BLaER1 treated with 17β-estradiol and CSF1 and Interleukin-3, amounts not matched to agents 10 nM and 100 nM (cell line): ENCODE measurements at regions not wholly inside any gene's neighbourhood (a gene's known extent, or its start where the extent isn't known, plus 50 kb on each side); places are given as distances from the start of the nearest gene placed in this dataset.

Experiments used
- H3K27ac ChIP-seq, 11 experiments: shearing (Covaris generic); formaldehyde crosslinking; 2 replicates each; pipeline ENCODE4 v1.8.1; 2022
- H3K27me3 ChIP-seq, 11 experiments: shearing (Covaris generic); formaldehyde crosslinking; 2 replicates each; pipeline ENCODE4 v1.8.1; 2022
- H3K36me3 ChIP-seq, 11 experiments: shearing (Covaris generic); formaldehyde crosslinking; 2 replicates each; pipeline ENCODE4 v1.8.1; 2022
- H3K4me1 ChIP-seq, 10 experiments: shearing (Covaris generic); formaldehyde crosslinking; 2 replicates each; pipeline ENCODE4 v1.8.1; 2022
- H3K4me2 ChIP-seq, 11 experiments: shearing (Covaris generic); formaldehyde crosslinking; 2 replicates each; pipeline ENCODE4 v1.8.1; 2022
- H3K4me3 ChIP-seq, 10 experiments: shearing (Covaris generic); formaldehyde crosslinking; 2 replicates each; pipeline ENCODE4 v1.8.1; 2022
- H3K9ac ChIP-seq, 11 experiments: shearing (Covaris generic); formaldehyde crosslinking; 2 replicates each; pipeline ENCODE4 v1.8.1; 2022
- H3K9me3 ChIP-seq, 11 experiments: shearing (Covaris generic); formaldehyde crosslinking; replicated peaks in 1 of 11; 2 replicates each; pipeline ENCODE4 v1.8.1; 2022
- H4K20me1 ChIP-seq, 11 experiments: shearing (Covaris generic); formaldehyde crosslinking; 2 replicates each; pipeline ENCODE4 v1.8.1; 2022
- Cebpa-rat ChIP-seq, 11 experiments: shearing (Covaris generic); IDR thresholded peaks; 2 replicates each; pipeline ENCODE4 v1.8.1; 2022

DNA sequence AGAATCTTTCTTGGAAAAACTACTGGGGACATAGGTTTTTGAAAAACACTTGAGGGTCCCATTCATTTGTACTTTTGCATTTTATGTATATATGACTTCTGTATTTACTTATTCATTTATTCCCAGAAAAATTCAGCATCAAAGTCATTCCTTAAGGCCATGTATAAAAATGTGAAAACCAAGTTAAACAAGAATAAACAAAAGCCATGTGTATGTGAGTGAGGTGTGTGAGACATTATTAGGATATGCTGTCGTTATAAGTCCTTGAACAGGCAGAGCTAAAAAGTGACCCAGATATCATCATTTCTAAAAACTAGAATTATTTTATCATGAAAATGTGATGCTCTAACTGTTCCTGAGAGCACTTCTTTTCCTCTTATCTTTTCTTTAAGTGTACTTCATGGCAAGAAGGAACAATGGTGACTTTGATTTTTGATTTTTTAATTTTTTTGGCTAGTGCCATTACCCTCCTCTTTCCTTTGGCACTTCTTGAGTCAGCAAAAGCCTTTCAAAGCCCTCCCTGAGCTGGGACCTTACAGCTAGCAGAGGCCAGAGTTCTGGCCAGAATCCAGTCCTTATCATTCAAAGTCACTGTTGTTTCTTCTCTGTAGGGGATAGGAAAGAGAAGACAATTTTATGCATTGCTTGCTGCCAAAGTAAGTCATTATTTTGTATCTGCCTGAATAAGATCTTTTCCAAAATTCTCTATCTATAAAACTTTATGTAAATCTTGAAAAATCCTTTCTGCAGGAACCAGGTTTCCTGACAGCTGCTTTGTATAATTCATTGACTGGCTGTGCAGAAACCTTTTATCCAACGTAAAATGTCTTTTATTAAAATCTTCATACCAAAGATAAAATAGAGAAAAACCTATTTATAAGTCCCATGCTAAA, 419.7 kb upstream of the PRICKLE1 start:
- no peaks in the 10 kb centered on the region for H3K36me3 ChIP-seq
- H3K4me3 ChIP-seq, result no peak overlapping the region
- no peak for TF ChIP-seq Cebpa-rat (IDR thresholded peaks at IDR 0.05)
- no peaks in the 10 kb centered on the region for H3K9me3 ChIP-seq
- H3K27ac ChIP-seq, result no peak overlapping the region
- no peaks in the 10 kb centered on the region for H4K20me1 ChIP-seq
- H3K9ac ChIP-seq, result no peak overlapping the region
- H3K27me3 ChIP-seq, result no peaks in the 10 kb centered on the region
- peaks cover 0 to 19% (median 0%) of the 10 kb centered on the region in 10 experiments; a peak in 4 of 20 replicates for H3K4me1 ChIP-seq
- no peak overlapping the region for H3K4me2 ChIP-seq

DNA sequence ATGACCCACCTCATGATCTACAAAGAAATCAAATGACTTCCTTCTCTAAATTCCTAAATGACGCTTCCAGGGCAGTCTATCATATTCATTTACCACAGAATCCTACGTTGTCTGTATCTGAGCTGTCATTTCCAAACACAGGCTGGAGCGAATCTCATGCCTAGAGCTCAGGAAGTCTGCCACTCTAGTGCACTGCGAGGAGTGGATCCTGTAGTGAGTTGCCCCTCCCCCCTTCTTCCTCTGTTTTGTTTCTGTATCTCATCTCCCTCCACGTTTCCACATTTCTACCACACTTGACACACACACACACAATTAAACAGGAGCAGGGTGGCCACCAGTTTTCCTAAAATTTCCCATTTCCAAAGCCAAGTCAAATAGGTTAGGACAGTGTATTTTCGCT, 415.4 kb upstream of the PRICKLE1 start:
- H3K27ac ChIP-seq, result no peak overlapping the region
- no peak for TF ChIP-seq Cebpa-rat (IDR thresholded peaks at IDR 0.05)
- H3K4me1 ChIP-seq, result no peaks in the 10 kb centered on the region
- H3K27me3 ChIP-seq, result no peaks in the 10 kb centered on the region
- no peaks in the 10 kb centered on the region for H4K20me1 ChIP-seq
- H3K9ac ChIP-seq, result no peak overlapping the region
- H3K4me2 ChIP-seq, result no peak overlapping the region
- no peaks in the 10 kb centered on the region for H3K9me3 ChIP-seq
- no peaks in the 10 kb centered on the region for H3K36me3 ChIP-seq
- H3K4me3 ChIP-seq, result no peak overlapping the region

DNA sequence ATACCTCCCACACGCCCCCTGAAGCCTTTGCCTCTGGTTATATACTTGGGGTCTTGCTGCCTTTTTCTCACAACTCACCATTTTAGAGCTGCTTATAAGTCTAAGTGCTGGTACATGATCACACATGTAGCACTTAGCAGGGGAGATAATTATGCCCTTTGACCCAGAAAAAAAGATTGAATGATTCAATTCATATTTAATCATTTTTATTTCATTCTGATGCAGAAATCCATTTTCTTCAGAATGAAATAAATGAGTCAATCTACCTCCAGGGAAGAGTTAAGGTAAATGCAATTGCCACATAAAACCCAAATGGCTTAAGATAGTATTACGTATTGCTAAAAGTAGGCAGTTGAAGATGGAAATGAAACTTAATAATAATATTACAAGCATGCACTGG, 414.6 kb upstream of the PRICKLE1 start:
- no peak overlapping the region for H3K27ac ChIP-seq
- H3K4me1 ChIP-seq, result no peaks in the 10 kb centered on the region
- H3K9me3 ChIP-seq, result no peaks in the 10 kb centered on the region
- no peaks in the 10 kb centered on the region for H4K20me1 ChIP-seq
- H3K4me2 ChIP-seq, result no peak overlapping the region
- H3K9ac ChIP-seq, result no peak overlapping the region
- H3K27me3 ChIP-seq, result no peaks in the 10 kb centered on the region
- no peak overlapping the region for H3K4me3 ChIP-seq
- H3K36me3 ChIP-seq, result no peaks in the 10 kb centered on the region
- TF ChIP-seq Cebpa-rat (IDR thresholded peaks at IDR 0.05), result no peak

DNA sequence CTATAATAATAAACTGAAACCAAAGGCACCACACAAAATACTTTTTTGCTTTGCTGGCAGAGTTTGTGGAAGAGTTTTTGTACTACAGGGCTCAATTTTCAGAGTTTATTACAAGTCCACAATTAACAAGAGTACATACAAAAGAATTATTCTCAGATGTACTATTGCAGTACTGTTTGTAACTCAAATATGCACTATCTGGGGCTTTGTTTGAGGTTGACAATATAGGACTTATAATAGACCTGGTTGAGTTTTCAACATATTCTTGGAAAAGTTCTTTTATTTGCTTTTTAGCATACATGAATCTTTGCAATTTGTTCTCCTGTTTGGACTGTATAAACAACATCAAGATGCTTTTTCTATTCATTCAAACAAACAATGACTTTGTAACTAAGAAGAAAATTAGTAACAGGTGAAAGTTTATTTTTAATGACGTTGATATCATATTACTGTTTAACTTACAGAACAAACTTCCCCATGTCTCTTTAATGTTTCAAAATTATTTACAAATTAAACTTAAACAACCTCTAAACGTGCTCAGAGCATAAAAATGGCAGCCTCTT, 407.4 kb upstream of the PRICKLE1 start:
- Histone ChIP-seq H3K9ac (no peak overlapping the region), H3K36me3 (no peaks in the 10 kb centered on the region), H3K27ac (no peak overlapping the region; a peak in 1 of 22 replicates), H3K27me3 (no peaks in the 10 kb centered on the region), H3K9me3 (no peaks in the 10 kb centered on the region), H4K20me1 (no peaks in the 10 kb centered on the region), H3K4me2 (no peak overlapping the region), H3K4me3 (no peak overlapping the region), H3K4me1 (no peaks in the 10 kb centered on the region)
- TF ChIP-seq Cebpa-rat (IDR thresholded peaks at IDR 0.05), result no peak

DNA sequence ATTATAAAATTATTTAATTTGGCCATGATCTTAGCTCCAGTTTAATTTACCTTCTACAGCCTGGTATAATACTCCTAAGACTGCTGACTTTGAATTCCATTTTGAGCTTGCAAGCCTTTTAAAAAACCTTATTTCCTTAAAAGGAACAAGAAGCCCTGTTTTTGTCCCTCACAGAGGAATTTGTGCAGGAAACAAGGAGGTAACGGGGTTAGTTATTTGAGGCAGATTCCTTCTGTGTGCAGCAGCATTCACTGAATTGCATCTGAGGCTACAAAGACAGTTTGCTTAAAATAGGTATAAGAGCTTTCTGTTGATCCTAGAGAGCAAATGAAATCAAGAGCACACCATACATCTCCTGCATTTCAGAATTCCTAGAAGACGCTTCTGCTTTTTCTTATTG, 403.3 kb upstream of the PRICKLE1 start:
- H3K27ac ChIP-seq, result no peak overlapping the region
- H3K9me3 ChIP-seq, result no peaks in the 10 kb centered on the region
- no peaks in the 10 kb centered on the region for H3K36me3 ChIP-seq
- H3K4me1 ChIP-seq, result no peaks in the 10 kb centered on the region
- H4K20me1 ChIP-seq, result no peaks in the 10 kb centered on the region
- H3K4me2 ChIP-seq, result no peak overlapping the region
- no peaks in the 10 kb centered on the region for H3K27me3 ChIP-seq
- no peak overlapping the region for H3K4me3 ChIP-seq
- no peak overlapping the region for H3K9ac ChIP-seq
- no peak for TF ChIP-seq Cebpa-rat (IDR thresholded peaks at IDR 0.05)

DNA sequence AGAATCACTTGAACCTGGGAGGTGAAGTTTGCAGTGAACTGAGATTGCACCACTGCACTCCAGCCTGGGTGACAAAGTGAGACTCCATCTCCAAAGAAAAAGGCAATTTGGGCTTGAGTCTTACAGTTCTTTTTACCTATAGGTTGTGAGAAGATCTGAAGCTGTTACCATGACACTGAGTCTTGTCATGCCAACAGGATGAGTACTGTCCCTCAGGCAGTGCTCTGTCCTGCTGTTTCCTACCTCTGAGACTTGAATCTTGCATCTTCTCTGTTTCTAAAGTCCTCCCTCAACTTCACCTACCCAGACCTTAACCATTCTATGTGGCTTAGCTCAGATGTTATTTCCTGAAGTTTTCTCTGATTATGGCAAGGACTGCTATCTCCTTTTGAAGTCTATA, 400.8 kb upstream of the PRICKLE1 start:
- Histone ChIP-seq H3K9ac (no peak overlapping the region), H3K27me3 (no peaks in the 10 kb centered on the region), H3K4me3 (no peak overlapping the region), H3K4me2 (no peak overlapping the region), H4K20me1 (no peaks in the 10 kb centered on the region), H3K27ac (no peak overlapping the region), H3K9me3 (no peaks in the 10 kb centered on the region), H3K4me1 (no peaks in the 10 kb centered on the region), H3K36me3 (no peaks in the 10 kb centered on the region)
- TF ChIP-seq Cebpa-rat (IDR thresholded peaks at IDR 0.05), result no peak

DNA sequence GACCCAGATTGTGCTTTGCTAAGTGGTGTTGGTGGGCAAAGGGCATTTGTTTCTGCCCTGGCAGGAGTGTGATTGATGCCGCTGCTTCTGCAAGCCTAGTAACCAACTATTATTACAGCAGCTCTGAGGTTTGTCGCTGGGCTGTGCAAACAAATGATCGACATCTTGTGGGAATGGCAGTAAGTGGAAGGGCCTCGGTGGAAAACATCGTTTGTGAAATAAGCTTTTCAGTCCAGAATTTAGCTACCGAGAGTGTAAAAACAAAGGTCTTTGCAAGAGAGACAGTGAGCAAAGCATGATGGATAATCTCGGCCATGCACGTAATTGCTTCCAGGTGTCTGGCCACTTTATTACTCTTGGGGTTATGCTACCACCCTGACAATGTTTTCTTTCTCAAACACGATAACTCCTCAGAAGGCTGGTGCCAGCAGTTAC, 397.7 kb upstream of the PRICKLE1 start:
- Histone ChIP-seq H4K20me1 (no peaks in the 10 kb centered on the region), H3K4me1 (no peaks in the 10 kb centered on the region), H3K4me2 (no peak overlapping the region), H3K9ac (no peak overlapping the region), H3K4me3 (no peak overlapping the region), H3K27ac (no peak overlapping the region), H3K27me3 (no peaks in the 10 kb centered on the region), H3K36me3 (no peaks in the 10 kb centered on the region), H3K9me3 (no peaks in the 10 kb centered on the region)
- no peak for TF ChIP-seq Cebpa-rat (IDR thresholded peaks at IDR 0.05)

DNA sequence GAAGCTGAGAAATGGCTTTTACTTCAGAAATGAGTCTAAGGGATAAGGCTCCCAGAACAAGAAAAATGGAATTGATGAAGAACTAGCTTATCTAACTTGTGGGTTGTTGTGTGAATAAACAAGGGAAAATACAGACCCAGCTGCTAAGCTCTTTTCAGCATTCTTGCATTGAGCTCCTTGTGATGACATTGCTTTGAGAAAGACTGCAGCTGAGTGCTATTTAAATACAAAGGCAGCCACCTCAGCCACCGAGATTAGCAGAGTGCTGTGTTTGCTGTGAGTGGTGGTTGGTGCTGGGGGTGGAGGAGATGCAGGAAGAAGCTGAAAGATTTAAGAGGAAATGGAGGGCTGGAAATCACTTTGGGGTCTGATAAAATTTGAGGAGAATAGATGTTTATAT, 396.0 kb upstream of the PRICKLE1 start:
- Histone ChIP-seq H3K9ac (no peak overlapping the region), H3K9me3 (no peaks in the 10 kb centered on the region), H3K4me3 (no peak overlapping the region), H3K36me3 (no peaks in the 10 kb centered on the region), H3K27me3 (no peaks in the 10 kb centered on the region), H4K20me1 (no peaks in the 10 kb centered on the region), H3K4me1 (no peaks in the 10 kb centered on the region), H3K4me2 (no peak overlapping the region), H3K27ac (no peak overlapping the region)
- TF ChIP-seq Cebpa-rat (IDR thresholded peaks at IDR 0.05), result no peak

DNA sequence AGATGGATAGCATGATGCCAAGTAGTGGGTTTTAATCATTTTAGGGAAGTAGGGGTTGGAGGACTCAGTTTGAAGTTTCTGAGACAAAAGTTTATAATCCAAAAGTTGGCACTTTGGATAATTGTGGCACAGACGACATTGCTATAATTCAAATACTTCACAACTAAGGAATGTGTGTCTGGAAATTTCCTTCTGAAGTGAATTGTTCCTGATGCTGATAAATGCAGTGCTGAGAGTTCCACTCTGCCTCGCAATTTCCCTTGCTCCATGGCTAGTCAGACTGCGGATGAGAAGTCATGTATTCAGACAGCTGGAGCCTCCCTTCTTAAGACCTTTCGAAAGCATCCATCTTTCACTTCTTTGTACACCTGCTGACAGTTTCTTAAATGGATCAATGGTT, 393.3 kb upstream of the PRICKLE1 start:
- Histone ChIP-seq H3K9ac (no peak overlapping the region), H3K4me2 (no peak overlapping the region), H3K9me3 (no peaks in the 10 kb centered on the region), H3K27ac (no peak overlapping the region), H4K20me1 (no peaks in the 10 kb centered on the region), H3K4me1 (no peaks in the 10 kb centered on the region), H3K4me3 (no peak overlapping the region), H3K27me3 (no peaks in the 10 kb centered on the region), H3K36me3 (no peaks in the 10 kb centered on the region)
- no peak for TF ChIP-seq Cebpa-rat (IDR thresholded peaks at IDR 0.05)

DNA sequence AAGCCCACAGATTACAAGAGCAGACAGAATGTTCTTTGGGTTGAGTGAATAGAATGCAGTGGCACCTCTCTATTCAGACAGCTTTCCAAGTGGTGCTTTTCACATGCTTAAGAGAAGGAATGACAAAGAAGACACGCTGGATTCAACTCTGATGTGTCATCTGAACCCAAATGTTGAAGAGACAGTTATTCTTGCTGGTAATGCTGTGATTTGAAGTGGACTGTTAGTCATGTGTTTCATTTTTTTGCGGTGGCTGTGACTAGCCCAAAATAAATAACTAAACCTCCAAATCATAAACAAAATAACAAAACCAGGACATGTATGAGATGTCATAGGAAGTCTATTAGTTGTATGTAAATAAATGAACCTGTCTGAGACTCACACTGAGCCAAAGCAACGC, 391.8 kb upstream of the PRICKLE1 start:
- Histone ChIP-seq H4K20me1 (no peaks in the 10 kb centered on the region), H3K4me1 (no peaks in the 10 kb centered on the region), H3K9ac (no peak overlapping the region), H3K36me3 (no peaks in the 10 kb centered on the region), H3K4me3 (no peak overlapping the region), H3K4me2 (no peak overlapping the region), H3K27ac (no peak overlapping the region), H3K27me3 (no peaks in the 10 kb centered on the region), H3K9me3 (no peaks in the 10 kb centered on the region)
- TF ChIP-seq Cebpa-rat (IDR thresholded peaks at IDR 0.05), result no peak
